ENCODE measurements at regions not wholly inside any gene's neighbourhood (a gene's known extent, or its start where the extent isn't known, plus 50 kb on each side); places are given as distances from the start of the nearest gene placed in this dataset.
"Not testable (repeated sequence)": the region's sequence is repeated elsewhere in the genome, so short reads cannot be mapped to it uniquely, and the experiment has no call there.

DNA sequence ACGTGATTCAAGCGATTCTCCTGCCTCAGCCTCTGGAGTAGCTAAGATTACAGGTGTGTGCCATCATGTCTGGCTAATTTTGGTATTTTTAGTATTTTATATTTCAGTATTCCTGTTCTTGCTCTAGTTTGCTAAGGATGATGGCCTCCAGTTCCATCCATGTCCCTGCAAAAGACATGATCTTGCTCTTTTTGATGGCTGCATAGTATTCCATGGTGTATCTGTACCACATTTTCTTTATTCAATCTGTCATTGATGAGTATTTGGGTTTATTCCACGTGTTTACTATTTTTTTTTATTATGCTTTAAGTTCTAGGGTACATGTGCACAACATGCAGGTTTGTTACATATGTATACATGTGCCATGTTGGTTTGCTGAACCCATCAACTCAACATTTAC lies 376.8 kb downstream of the TYW1 start:
- TF ChIP-seq, protein P1, sequence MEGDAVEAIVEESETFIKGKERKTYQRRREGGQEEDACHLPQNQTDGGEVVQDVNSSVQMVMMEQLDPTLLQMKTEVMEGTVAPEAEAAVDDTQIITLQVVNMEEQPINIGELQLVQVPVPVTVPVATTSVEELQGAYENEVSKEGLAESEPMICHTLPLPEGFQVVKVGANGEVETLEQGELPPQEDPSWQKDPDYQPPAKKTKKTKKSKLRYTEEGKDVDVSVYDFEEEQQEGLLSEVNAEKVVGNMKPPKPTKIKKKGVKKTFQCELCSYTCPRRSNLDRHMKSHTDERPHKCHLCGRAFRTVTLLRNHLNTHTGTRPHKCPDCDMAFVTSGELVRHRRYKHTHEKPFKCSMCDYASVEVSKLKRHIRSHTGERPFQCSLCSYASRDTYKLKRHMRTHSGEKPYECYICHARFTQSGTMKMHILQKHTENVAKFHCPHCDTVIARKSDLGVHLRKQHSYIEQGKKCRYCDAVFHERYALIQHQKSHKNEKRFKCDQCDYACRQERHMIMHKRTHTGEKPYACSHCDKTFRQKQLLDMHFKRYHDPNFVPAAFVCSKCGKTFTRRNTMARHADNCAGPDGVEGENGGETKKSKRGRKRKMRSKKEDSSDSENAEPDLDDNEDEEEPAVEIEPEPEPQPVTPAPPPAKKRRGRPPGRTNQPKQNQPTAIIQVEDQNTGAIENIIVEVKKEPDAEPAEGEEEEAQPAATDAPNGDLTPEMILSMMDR (IDR thresholded peaks at IDR 0.05), result not testable (repeated sequence)
- TF ChIP-seq POLR2A (IDR thresholded peaks at IDR 0.05; ENCODE audit: low read depth), result not testable (repeated sequence)

All from esophagus muscularis mucosa (tissue), 3 donors.